H7 (cell line): ENCODE measurements at regions not wholly inside any gene's neighbourhood (a gene's known extent, or its start where the extent isn't known, plus 50 kb on each side); places are given as distances from the start of the nearest gene placed in this dataset.
"Not testable (repeated sequence)": the region's sequence is repeated elsewhere in the genome, so short reads cannot be mapped to it uniquely, and the experiment has no call there.

Experiments
- DNase-seq: peaks from one replicate; pipeline ENCODE4 v3.0.0; 2012
- H3K27me3 ChIP-seq: 2 replicates; pipeline ENCODE4 v1.6.0; 2011; ENCODE audit warnings: mild to moderate bottlenecking, low read length; ENCODE audit not compliant: control insufficient read depth, insufficient read depth
- H3K36me3 ChIP-seq: replicated peaks from 2 replicates; pipeline ENCODE4 v1.5.1; 2011; ENCODE audit warnings: low read length; ENCODE audit not compliant: control insufficient read depth, insufficient read depth
- H3K4me3 ChIP-seq: 2 replicates; pipeline ENCODE4 v1.5.1; 2011; ENCODE audit warnings: low read depth, mild to moderate bottlenecking, control low read depth, low read length, moderate library complexity; ENCODE audit not compliant: insufficient read depth

DNA sequence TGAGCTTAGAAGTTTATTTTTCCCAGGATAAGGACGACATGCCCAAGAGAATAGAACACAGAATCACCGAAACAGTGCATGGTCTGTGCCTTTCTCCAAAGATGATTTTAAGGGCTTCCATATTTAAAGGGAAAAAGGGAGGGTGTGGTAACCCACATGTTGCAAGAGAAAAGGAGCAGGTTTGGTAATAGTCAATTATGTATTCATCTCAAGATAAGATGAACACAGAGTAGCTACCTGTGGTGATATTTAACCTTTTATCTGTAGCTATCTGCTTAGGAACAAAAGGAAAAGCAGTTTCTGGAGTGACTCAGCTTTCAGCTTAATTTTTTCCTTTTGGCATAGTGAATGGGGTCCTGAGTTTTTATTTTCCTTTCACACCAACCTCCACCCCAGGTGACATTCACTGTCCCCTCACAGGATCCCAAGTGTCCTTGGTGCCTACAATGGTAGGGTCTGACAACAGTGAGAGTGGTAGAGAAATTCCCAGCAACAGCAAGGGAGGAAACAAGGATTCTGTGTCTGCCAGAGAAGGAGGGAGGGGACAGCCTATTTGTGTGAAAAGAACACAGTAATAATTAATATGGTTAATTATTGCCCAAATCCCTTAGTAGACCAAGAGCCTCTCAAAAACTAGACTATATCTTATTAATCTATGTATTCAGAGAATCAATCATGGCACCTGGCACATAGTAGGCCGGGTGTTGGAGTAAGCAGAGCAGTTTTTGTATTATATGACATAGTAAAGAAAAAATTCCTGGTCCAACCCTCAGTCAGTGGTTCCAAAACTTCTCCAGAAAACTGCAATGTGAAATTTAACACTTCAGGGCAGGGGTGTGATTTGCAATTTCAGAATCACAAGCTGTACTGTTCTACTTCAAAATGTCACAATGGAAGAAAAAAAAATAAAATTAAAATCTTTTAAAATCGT, 154.5 kb downstream of the PHLDA1 start:
- H3K36me3 ChIP-seq: no peaks in the 10 kb centered on the region
- H3K27me3 ChIP-seq: no peaks in the 10 kb centered on the region
- DNase-seq: no peak
- H3K4me3 ChIP-seq: no peak overlapping the region

DNA sequence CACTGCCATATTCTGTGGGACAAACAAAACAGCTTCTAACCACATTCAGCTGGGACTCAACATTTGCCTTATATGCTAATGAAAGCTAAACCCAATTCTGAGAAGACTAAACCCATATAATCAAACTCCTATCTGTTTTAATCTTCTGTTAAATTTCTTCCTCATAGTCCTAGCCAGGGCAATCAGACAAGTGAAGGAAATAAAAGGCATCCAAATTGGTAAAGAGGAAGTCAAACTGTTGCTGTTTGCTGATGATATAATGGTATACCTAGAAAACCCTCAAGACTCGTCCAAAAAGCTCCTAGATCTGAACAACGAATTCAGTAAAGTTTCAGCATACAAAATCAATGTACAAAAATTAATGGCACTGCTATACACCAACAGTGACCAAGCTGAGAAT, 157.1 kb downstream of the PHLDA1 start:
- no peak overlapping the region for H3K4me3 ChIP-seq

GRCh38 chr12:75872762-75873161, 158.8 kb downstream of the PHLDA1 start:
- no peaks in the 10 kb centered on the region for H3K27me3 ChIP-seq
- no peak for DNase-seq
- H3K4me3 ChIP-seq: no peak overlapping the region
- H3K36me3 ChIP-seq: no peaks in the 10 kb centered on the region

More for the DNA sequence above, 157.1 kb downstream of the PHLDA1 start:
- Histone ChIP-seq H3K36me3 (no peaks in the 10 kb centered on the region), H3K27me3 (no peaks in the 10 kb centered on the region)
- DNase-seq: no peak

- H3K36me3 ChIP-seq: no peaks in the 10 kb centered on the region
- H3K27me3 ChIP-seq: no peaks in the 10 kb centered on the region
- no peak overlapping the region for H3K4me3 ChIP-seq
- DNase-seq: no peak
Measured at GRCh38 chr12:75870878-75871277, 160.7 kb downstream of the PHLDA1 start.

- H3K27me3 ChIP-seq: no peaks in the 10 kb centered on the region
- H3K36me3 ChIP-seq: no peaks in the 10 kb centered on the region
- DNase-seq: no peak
- H3K4me3 ChIP-seq: no peak overlapping the region
Measured at GRCh38 chr12:75868501-75868900, 163.1 kb downstream of the PHLDA1 start.

DNA sequence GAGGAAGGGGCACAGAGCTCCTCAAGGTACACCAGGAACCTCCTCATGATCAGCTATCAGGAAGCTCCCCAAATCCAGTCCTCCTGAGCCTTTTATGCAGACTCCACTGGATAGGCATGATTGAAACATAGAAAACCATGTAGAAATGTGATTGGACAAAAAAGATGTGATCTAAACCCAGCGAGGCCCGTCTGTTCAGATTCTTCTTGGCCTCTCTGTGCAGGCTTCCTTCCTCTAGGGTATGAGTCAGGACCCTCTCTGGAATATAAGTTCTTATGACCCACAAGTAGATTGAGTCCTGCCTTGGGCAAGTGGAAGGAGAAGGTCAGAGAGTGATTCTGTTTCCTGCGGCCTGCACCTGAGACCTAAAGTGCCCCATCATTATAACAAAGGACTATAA, 166.3 kb downstream of the PHLDA1 start:
- no peak for DNase-seq
- Histone ChIP-seq H3K27me3 (no peaks in the 10 kb centered on the region), H3K4me3 (no peak overlapping the region), H3K36me3 (no peaks in the 10 kb centered on the region)

GRCh38 chr12:75864161-75864560, 167.4 kb downstream of the PHLDA1 start:
- Histone ChIP-seq H3K4me3 (no peak overlapping the region), H3K27me3 (no peaks in the 10 kb centered on the region), H3K36me3 (no peaks in the 10 kb centered on the region)
- DNase-seq: no peak

DNA sequence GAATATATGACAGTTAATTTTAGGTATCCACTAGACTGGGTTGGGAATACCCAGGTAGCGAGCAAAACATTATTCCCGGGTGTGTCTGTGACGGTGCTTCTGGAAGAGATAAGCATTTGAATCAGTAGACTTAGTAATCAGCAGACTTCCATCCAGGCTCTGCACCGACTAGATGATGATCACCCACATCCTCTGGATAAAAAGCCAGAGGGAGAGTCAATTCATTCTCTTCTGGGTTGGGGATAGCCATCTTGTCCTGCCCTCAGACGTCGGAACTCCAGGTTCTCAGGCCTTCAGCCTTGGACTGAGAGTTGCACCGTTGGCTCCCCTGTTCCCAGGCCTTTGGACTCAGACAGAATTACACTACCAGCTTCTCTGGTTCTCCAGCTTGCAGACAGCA, 168.0 kb downstream of the PHLDA1 start:
- Histone ChIP-seq H3K36me3 (no peaks in the 10 kb centered on the region), H3K27me3 (no peaks in the 10 kb centered on the region), H3K4me3 (no peak overlapping the region)
- no peak for DNase-seq

DNA sequence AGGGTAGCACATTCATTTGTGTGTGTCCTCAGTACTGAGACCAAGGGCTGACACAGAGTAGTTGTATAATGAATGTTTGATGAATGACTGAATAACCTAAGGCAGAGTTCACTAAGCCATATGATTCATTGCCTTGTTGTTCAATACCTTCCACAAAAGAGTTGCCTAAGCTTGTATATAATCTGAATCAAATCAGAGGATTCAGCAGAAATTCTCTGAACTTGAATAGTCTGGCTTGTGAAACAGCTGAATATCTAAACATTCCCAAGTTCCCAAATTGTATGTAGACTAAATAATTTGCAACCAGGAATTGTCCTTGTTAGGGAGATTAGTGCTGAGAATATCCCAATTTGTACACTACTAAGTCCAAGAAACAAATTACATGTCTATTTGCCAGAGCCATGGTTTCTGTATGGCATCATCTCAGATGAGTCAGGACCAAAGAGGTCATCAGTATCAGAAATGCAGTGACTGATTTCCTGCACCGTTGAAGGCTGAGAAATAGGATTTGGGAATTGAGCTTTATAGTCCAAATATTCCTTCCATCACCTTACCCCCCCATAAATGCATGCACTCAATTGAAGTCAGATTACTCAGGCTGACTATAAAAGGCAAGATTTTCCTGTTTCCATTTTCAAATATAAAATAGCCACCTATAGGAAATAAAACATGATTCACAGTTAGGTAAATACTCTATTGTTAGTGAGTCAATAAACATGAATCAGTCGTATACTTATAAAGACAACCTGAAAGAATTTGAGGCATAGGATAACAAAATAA, 168.7 kb downstream of the PHLDA1 start:
- H3K27me3 ChIP-seq: no peaks in the 10 kb centered on the region
- DNase-seq: no peak
- no peaks in the 10 kb centered on the region for H3K36me3 ChIP-seq
- no peak overlapping the region for H3K4me3 ChIP-seq

- DNase-seq: no peak
- Histone ChIP-seq H3K36me3 (no peaks in the 10 kb centered on the region), H3K4me3 (no peak overlapping the region), H3K27me3 (no peaks in the 10 kb centered on the region)
Measured at GRCh38 chr12:75859868-75860267, 171.7 kb downstream of the PHLDA1 start.

GRCh38 chr12:75856235-75856634, 175.3 kb downstream of the PHLDA1 start:
- no peak for DNase-seq
- Histone ChIP-seq H3K36me3 (no peaks in the 10 kb centered on the region), H3K4me3 (no peak overlapping the region), H3K27me3 (no peaks in the 10 kb centered on the region)

GRCh38 chr12:75855360-75855759, 176.2 kb downstream of the PHLDA1 start:
- Histone ChIP-seq H3K4me3 (no peak overlapping the region), H3K36me3 (no peaks in the 10 kb centered on the region)
- no peak for DNase-seq

GRCh38 chr12:75854681-75855309, 176.8 kb downstream of the PHLDA1 start:
- H3K27me3 ChIP-seq: no peaks in the 10 kb centered on the region
- no peak overlapping the region for H3K4me3 ChIP-seq
- DNase-seq: no peak
- no peaks in the 10 kb centered on the region for H3K36me3 ChIP-seq

More at GRCh38 chr12:75855360-75855759, 176.2 kb downstream of the PHLDA1 start:
- H3K27me3 ChIP-seq: no peaks in the 10 kb centered on the region

- H3K27me3 ChIP-seq, H3K4me3 ChIP-seq, H3K36me3 ChIP-seq, DNase-seq: not testable (repeated sequence)
Measured at GRCh38 chr12:75854137-75854536, 177.4 kb downstream of the PHLDA1 start.
